Sigmoid colon (tissue), 4 donors: ENCODE measurements at regions not wholly inside any gene's neighbourhood (a gene's known extent, or its start where the extent isn't known, plus 50 kb on each side); places are given as distances from the start of the nearest gene placed in this dataset.

Experiments
- CTCF ChIP-seq, 4 experiments: fragments of 450-650 bp in 3 of 4; fragments of 200-600 bp in 1 of 4; IDR thresholded peaks; one replicate each; pipeline ENCODE4 v1.5.1; 2016 to 2019; ENCODE audit warnings: antibody characterized with exemption in 4 of 4, mild to moderate bottlenecking in 3 of 4, moderate library complexity in 2 of 4
- POLR2A ChIP-seq, 2 donors: fragments of 450-650 bp; IDR thresholded peaks; one replicate each; pipeline ENCODE4 v1.6.1; 2016; ENCODE audit warnings: antibody characterized with exemption in 2 of 2, mild to moderate bottlenecking in 2 of 2, moderate library complexity in 2 of 2
- POLR2AphosphoS5 ChIP-seq, 4 donors: sonication (generic); formaldehyde crosslinking; IDR thresholded peaks; one replicate each; pipeline ENCODE4 v1.6.1; 2017; ENCODE audit warnings: antibody characterized with exemption in 4 of 4

DNA sequence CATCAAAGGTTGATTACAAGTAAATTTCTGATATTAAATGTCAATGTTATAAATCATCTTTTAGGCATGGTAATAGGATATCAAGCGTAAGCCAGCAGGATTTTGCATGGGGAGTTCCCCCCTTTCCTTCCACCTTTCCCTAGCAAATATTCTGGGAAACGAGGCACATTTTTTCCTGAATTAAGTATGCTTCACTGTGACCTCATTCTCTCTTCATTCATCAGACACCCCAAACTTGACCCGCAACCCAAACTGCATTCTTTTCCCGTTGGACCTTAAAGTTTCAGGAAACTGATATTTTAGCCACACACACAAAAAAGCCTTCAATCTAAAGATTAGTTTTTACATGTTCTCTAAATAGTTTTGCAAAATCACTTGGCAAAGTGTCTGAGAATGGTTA lies 214.5 kb upstream of the CTAGE1 start:
- no peak for TF ChIP-seq POLR2AphosphoS5 (IDR thresholded peaks at IDR 0.05)
- TF ChIP-seq CTCF (IDR thresholded peaks at IDR 0.05) = no peak
- TF ChIP-seq POLR2A (IDR thresholded peaks at IDR 0.05) = no peak
